C1 segment of cervical spinal cord (tissue), 14 donors: ENCODE measurements at regions not wholly inside any gene's neighbourhood (a gene's known extent, or its start where the extent isn't known, plus 50 kb on each side); places are given as distances from the start of the nearest gene placed in this dataset.

Experiments used
- DNase-seq, 14 donors: peaks; one replicate each; lab custom pipeline; 2025; lab: John Stamatoyannopoulos, UW

DNA sequence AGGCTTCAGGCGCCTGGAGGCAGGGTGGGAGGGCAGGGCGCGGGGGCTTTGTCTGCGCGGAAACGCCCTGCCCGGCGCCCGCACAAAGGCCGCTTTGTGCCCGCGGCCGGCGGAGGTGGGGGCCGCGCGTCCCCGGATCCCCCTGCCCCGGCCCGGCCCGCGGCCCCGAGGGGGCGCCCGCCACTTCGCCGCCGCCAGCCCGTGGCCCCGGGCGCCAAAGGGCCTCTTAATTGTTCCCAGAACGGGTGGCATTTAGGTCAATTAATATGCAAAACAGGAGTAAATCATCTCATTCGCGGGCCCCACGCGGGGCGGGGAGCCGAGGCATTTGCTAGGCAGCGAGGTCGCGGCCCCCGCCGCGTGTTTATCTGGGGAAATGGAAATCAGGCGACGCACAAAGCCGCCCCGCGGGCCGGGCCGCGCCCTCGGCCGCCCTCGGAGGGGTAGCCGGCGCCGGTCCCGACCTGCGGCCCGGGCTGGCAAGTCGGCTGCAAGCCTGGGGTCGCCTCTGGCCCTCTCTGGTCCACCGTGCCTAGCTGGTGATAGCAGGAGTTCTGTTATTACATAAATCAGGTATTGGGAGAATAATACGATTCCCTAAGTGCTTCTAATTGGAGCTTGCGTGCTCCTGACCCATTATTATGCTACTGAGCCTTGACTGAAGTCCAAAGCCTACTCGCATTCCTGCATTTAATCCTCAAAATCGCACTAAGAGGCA, 148.2 kb upstream of the GLI2 start:
- DNase-seq, result peak in 3 of 14 donors; percentile 16 to 27 (median 18)

DNA sequence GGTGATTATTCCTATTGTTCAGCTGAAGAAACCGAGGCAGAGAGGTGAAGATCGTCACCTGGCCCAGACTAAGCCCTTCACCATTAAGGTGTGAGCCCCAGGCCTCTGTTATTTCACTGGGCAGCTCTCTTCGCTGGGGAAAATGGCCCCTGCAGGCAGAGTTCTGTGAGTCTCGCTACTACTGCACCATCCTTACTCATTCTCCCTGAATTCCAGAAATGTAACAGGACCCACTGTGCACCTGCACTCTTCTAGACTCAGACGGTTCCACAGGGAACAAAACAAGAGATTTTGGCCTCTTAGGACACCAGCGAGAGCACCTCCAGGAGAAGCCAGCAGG, 147.7 kb upstream of the GLI2 start:
- DNase-seq, result no peak

DNA sequence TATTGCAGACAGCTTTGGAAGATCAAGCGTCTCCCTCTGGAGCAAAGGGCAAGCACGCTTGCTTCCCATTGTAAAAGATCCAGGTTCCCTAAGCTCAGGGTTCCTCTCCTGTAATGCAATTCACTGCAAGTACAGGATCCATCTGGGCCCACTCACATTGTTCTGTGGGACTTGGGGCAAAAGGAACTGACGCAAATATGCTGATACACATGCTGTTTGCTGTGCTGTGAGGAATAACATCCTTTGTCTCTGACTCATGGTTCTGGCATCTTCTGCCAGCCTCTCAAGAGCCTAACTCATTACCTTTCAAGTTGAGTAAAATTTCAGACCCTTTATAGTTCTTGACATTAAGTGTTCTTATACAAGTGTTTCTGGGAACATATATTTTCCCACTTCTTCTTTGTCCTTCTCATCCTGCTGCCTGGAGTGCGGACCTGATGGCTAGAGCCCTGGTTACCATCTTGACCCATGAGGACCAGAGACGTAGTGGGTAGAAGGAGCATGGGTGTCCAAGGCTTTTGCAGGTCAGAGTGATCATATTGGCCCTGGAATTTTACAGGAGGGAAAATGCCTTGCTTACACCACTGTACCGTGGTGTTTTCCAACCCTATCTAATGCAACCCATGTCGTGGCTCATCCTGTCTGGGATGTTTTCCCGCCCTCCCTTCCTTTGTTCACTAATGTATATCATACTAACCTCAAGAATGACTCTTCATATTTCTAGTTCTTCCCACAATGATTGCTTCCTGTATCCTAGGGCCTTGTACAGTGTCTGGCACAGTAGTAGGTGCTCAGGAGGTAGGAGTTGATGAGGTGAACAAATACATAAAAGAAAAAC, 145.7 kb upstream of the GLI2 start:
- DNase-seq, result no peak

DNA sequence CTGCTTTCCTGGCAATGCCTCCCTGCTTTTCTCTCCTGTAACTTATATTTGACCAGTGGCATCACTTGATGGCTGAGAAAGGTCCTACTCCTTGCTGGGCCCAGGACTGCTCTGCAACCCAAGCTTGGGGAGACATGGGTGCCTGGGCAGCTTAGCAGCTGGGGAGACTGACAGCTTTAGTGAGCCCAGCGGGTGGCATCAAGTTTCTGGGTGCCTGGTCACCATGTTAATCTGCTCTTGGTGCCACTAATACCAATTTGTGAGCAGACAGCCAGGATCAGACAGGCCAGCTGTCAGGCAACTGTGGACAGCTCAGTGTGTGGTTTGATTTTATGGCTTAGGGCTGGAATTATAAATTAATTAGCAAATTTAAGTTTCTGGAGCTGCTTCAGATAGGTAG, 144.8 kb upstream of the GLI2 start:
- no peak for DNase-seq

DNA sequence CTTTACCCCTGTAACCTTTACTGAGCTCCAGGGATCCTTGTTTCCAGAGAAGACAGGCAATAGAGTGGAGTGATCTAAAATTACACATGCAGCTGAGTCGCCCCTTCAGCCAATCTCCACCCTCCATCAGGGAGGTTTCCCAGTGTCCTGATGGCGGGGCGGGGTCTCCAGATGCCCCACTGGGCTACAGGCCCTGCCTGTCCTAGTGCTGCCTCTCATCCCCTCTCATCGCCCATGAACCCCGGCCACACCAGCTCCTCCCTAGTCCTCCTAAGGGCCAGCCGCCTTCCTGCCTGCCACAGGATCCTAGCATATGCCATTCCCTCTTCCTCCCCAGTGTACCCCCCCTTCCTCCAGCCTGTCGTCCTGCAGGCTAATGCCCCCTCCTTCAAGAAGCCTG, 144.1 kb upstream of the GLI2 start:
- DNase-seq, result no peak

DNA sequence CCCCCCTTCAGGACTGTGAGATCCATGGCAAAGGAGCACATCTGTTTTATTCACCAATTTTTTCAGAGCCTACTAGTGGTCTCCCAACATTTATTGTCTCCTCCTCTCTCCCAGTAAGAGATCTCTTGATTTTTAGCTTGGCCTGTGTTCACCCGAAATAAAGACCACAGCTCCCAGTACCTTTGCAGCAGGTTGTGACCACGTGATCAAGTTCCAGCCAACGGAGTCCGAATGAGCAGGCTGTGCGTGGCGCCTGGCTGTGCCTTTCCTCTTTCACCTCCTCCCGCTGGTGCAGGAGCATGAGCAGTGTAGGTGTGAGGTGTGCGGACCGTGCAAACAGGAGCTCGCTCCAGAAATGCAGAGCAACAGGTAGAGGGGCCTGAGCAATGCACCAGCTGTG, 143.6 kb upstream of the GLI2 start:
- no peak for DNase-seq

DNA sequence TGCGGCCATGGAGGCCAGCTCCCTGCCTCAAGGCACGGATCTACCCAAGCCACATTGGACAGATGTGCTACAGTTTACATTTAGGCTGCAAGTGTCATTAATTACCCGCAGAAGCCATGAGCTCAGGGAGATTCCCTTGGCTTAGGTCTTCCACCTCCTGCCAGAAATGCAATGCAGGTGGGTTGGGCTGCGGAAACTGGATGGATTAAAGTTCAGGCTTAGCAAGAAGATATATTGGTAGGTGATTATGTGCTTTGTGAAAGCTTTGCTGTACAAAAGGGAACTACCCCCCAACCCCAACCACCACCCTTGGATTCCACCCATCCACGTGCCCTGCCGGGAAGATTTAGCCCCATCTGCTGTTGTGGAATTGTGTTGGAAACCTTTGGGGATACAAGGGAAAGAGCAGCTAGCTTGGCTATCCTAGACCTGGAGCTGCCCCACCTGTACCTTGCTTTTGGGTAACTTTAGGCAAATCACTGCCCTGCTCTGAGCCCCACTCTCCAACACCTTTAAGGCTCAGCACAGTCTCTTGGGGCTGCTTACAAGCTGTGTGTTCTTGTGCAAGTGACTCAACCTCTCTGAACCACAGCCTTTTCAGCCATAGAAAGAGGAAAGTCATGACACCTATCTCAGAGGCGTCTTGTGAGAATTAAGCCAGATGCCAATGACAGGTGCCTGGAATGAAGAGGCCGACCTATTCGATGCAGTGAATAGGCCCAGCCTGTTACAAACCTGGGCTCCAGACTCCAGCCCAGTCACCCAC, 141.6 kb upstream of the GLI2 start:
- no peak for DNase-seq

DNA sequence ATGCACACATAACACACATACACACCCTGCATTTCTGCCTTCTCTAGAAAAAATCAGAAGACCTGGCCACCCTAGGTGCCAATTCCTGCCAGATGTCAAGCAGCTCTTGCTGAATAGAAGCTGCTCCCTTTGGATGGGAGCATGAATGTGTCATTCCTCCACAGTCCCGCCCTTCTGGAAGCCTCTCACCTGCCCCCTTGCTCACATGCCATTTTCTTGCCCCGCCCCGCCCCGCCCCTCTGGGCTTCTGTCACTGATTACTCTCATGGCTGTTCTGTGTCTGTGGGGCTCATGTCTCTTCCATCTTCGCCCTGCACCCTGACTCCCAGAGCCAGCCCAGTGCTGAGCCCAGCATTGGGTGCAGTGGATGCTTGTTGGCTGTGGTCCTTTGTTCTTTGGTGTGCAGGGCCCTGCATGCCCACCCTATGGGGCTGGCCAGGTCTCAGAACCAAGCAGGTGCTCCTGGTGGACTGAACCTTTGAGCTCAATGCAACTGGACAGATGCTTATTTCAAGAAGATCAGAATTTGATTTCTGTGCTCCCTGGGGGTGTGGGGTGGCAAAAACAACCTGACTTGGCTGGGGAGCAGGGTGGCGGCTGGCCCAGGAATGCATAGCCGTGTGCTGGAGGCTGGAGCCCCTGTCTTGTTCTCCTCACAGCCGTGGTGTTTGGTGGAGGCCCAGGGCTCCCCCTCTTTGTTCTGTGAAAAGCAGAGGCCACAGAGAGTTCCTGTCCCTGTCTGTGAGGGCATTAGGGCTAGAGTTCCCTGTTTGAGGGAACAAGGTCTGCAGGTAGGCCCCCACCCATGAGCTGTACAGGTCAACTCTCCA, 140.6 kb upstream of the GLI2 start:
- no peak for DNase-seq

DNA sequence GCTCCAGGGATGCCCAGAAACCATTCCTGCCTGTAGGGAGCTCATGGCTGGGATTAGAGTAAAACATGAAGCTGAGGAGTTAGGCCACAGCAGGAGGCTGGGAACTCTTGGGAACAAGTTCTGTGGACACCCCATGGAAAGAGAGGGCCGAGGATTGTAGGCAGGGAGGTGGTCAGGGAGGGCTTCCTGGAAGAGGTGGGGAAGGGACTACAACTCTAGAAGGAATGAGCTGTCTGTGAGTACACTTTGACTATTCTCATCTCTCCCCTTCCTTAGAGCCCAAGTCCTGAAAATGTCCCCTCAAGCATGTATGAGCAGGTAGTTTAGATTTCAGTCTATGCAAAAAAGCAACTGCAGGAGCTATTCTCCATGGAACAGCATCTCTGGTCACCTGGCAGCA, 139.9 kb upstream of the GLI2 start:
- DNase-seq, result no peak

DNA sequence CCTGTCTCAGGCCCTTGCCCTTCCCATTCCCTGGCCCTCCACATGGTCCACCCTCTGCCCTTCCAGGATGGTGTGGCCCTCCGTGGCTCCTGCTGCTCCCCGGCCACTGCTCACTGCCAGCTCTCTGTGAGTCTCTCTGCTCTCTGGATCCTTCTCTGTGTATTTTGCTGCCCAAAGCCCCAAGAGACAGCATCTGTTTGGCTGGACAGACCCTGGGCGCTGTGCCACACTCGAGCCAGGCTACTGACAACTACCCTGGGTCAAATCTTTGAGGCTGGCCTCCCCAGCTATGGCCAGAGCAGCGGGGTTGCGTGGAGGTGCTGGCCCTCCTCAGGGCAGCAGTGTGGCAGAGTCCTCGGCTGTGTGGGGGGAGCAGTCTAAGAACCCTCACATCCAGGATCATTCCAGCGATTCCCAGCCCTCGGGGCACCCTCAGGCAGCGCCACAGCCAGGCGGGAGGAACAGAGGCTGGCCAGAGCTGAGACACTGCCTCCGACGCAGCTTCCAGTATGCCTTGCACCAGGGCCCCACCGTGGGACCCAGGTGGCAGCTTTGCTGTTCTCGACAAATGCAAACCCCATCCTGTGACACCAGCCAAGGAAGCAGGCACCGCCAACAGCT, 139.4 kb upstream of the GLI2 start:
- peak in 10 of 14 donors; percentile 3 to 69 (median 46) for DNase-seq

DNA sequence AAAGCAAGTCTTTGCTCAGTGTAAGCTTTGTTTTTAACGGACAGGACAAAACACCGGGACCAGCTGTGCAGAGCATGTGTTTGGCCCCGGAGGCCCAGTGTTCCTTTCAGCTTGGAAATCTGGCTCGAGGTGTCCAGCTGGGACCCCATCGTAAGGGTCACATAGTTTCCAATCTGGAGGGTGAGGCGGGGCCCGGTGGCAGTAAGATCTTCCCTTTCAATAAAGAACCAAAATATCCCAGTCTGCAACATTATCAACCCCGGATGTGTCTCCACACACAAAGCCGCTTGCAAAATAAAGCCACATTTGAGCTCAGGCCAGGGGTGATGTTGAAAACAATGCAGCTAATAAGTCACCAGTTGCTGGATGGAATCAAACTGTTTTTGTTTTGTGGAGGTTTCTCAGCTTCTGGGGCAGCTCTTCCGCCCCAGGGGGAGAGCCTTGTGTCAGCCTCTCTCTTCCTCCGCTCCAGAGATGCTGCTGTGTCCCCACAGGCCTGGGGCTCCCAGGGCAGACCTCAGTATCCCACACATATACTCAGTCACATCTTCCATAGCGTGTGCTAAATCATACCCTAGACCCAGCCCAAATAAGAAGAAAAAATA, 138.6 kb upstream of the GLI2 start:
- peak in 6 of 14 donors; percentile 18 to 41 (median 36) for DNase-seq

DNA sequence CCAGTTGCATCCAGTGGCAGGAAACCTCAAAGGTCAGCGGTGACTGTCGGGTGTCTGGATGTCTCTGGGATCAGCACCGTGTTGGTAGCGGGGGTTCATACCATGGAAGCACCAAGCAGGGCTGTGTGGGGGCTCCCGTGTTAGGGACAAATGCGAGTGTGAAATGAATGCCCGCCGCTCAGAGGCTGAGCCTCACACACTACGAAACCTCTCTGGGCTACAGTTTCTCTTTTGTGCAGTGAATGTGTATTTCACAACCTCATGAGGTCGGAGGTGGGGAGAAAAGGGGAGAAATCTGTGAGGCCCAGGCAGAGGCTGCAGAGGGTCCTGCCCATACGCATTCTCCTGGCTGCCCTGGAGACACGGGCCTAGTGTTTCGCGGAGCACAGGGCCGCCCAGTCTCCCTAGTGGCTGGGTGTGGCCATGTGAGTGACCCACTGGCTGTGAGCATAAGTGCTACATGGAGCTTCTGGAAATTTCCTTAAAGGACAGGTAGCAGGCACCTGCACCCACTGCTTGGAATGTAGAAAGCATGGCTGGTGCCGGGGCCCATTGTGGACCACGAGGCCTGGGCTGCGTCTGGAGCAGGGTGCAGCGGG, 138.0 kb upstream of the GLI2 start:
- DNase-seq, result no peak

DNA sequence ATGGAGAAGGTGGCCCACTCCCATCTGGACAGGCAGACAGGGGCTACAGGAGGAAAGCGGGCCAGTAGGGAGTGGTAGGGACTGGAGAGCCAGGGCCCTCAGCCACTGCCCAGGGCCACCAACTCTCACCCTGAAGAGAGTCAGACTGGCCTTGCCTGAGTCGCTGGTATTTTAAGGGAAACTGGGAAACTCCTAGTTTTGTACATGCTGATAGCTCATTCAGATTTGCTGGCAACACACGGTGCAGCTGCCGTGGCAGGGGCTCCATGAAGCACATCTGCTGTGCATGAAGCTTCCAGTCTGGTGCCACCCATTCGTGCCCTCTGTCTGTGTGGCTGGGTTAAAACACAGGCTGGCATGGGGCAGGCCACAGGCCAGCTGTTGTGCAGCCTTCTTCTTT, 137.3 kb upstream of the GLI2 start:
- DNase-seq, result no peak

DNA sequence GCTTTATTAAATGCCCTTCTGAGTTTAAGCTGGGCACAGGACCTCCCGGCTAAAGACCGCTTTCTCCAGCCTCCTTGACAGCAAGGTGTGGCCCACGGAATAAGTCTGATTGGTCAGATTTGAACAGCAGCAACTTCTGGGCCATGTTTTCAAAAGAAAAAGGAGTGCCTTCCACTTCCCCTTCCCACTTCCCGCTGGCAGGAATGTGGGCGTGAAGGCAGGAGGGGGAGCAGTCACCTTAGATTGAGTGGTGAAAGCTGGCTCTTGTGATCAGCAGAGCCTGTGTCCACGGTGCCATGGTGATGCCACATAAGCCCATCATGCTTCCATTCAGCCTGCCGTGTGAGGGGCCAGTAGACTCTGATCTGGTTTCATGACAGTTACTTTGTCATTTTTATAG, 136.6 kb upstream of the GLI2 start:
- no peak for DNase-seq

DNA sequence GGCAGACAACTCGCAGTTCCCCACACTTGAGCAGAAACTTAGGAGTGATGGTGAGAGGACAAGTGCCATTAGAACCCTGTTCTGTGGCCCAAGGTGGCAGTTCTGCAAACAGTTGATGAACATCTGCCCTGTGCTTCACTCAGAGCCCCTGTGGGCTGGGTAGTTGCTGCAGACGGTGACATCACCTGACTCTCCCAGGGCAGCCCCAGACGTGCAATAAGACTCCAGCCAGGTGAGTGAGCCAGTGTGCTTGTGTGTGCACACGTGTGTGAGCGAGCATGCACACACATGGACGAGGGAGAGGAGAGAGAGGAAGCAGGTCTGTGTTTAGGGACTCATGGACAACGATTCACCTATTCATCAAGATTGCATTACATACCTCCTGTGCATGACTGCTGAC, 136.0 kb upstream of the GLI2 start:
- DNase-seq, result no peak

DNA sequence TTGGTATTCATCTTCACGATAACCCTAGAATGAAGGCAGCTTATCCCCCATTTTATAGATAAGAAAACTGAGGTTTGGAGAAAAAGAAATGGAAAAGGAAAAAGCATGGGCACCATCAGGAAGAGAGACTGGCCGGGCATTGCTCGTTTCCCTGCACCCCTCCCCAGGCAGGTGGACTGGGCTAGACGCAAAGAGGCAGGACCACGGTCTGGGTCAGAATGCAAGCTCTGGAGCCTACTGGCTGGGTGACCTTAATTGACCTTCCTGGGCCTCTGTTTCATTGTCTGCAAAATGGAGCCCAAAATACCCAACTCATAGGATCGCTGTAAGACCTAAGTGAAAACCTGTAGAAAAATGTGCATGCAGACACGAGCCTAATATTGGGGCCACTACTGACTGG, 135.3 kb upstream of the GLI2 start:
- no peak for DNase-seq

DNA sequence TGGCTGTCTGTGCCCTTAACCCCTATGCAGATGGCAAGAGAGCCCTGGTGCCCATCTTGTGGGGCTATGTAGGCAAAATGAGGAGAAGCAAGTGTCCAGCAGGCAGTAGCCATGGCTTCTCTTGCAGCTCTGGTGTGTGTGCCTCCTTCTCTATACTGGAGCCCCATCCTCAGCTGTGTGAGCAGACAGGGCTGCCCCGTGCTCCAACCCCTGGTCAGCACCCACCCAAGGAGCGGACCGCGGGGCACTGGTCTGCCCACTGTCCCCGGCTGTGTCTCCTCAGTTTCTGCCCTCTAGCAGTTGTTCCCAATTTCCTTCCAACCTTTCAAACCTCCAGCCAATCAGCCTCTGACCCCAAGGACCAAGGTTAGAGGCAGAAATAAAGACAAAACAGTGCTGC, 134.9 kb upstream of the GLI2 start:
- no peak for DNase-seq

DNA sequence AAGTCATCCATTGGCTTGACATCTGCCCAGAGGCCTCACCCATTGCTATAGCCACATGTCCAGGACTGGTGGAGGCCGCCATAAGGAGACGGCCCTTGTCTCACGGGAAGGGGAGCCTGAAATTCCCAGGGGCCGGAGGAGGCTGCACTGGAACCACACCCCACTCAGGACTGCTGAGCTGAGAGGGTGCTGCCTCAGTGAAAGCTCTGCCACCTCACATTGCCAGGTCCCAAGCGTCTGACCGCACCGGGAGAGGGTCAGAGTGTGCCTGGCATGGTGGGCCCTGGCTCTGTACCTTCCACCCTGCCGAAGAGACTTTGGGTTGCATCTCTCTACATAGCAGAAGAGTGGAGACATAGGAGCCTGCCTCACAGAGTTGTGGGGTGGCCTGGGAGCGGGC, 134.1 kb upstream of the GLI2 start:
- DNase-seq, result no peak

DNA sequence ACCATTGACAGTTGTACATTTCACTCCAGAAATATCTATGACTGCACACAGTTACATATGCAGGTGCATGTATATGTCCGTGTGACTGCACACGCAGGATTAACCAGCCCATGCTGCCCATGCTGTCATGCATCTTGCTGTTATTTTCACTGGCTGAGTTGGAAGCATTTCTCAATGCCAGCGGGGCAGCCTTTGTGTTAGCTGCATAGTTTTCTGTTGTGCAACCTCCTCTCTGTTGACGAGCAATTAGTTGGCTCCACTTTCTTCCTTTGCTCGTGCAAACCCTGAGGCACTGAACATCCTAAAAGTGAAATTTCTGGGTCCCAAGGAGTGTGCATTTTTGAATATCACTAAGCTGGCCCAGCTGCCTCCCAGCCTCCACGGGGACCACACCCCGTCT, 133.4 kb upstream of the GLI2 start:
- no peak for DNase-seq

DNA sequence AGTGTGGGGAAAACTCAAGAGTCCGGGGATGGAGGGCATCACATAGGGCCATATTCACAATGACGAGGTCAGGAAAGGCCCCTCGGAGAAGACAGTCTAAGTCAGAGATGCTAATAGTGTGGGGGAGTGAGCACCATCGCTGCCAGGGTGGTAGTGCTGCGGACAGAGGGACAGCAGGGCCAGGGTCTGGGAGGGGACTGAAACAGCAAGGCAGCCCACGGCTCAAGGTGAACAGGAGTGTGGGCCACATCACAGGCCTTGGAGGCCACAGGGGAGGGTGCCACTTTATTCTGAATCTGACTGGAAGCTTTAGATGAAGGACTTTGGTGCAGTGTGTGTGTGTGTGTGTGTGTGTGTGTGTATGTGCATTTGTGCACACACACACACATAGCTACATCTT, 130.9 kb upstream of the GLI2 start:
- no peak for DNase-seq
